HG03342 (cell line): ENCODE measurements at regions not wholly inside any gene's neighbourhood (a gene's known extent, or its start where the extent isn't known, plus 50 kb on each side); places are given as distances from the start of the nearest gene placed in this dataset.
"Not testable (repeated sequence)": the region's sequence is repeated elsewhere in the genome, so short reads cannot be mapped to it uniquely, and the experiment has no call there.

Source experiments
- ATAC-seq: cut with Tn5 transposase; IDR thresholded peaks from one replicate; pipeline ENCODE4 v1.9.1; 2021; ENCODE audit warnings: mild to moderate bottlenecking, moderate library complexity; ENCODE audit not compliant: unreplicated experiment

DNA sequence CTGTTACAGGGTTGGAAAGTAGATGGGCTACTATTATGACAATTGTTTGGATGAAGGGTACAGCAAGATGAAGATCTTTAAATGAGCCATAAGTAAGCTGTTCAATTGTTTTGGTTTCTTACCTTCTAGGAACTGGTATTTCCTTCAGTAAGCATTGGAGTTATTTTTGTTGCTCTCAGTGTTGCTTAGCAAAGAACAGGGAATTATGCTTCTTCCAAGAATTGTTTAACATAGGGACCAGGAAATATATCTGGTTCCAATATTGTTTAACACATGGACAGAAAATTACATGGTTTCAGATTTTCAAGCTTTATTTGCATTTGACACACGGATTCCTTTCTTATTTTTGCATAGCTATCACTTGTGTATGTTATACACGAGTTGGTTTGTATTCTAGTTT is 1999.0 kb downstream of the ARAP2 start:
- ATAC-seq = no peak

DNA sequence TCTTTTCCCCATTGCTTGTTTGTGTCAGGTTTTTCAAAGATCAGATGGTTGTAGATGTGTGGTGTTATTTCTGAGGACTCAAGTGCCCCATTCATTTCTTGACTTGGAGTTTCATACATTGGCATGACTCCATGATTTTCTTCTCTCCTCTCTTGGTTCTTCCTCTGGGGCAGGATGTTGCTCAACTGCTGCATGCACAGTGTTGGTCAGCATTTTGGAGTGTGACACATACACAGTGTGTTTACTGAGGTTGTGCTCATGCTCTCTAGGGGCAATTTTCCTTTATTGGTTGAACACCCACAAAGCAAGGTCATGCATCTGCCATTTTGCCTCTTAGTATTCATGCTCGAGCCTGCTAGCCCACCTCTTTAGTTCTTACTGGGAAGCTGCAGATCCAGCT is 1993.8 kb downstream of the ARAP2 start:
- no peak for ATAC-seq

DNA sequence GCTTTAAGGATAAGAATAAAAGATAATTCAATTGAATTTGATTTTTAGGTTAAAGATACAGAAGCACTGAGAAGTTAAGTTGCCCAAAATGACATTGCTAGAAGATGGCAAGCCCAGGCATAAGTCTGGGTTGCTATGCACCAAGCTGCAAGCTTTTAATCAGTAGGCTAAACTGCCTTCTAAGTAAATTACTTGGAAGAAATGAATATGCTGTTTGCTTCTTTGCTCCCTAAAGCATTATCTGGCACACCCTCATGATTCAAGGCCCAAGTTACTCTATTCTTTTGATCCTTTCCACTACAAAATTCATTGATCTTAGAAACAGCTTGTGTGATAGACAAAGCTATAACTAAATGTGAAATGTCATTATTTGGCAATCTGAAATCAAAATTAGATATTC is 1991.1 kb downstream of the ARAP2 start:
- ATAC-seq = no peak

DNA sequence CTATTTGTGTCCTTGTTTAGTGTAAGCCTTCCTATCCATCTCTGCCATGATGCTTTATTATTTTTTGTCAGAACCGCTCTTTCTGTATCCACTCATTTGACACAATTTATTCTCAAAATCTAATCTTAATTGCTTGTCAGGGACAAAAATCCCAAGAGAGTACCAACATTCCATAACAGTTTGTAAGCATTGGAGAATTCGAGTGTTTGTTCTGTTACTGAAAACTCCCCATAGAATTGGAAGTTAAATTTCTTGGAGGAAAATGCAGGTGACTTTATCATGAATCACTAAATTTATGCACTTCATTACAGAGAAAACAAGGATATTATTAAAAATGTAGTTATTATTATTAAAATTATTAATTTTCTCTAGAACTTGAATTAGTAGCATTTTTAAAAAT is 1986.1 kb downstream of the ARAP2 start:
- ATAC-seq = no peak

DNA sequence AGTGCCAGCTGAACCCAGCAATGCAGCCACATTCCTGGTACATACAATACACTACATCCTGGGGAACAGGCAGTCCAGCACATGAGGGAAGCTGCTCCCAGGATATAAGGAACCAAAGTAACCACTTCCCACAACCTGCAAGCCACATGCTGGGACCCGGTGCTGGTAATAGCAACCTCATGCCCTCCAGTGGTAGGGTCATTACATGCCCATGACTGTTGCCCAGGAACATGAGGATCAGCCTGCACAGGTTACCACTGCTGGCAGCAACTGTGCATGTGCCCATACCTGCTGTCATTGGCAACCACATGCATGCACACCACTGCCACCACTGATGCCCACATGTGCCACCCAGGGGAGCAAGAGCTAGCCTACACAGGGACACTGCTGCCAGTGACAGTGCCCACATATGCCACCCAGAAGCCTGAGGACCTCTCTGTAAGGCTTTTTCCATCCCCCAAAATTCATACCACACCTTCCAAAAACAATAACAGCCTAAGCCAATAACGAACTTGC is 1982.5 kb downstream of the ARAP2 start:
- ATAC-seq = no peak

DNA sequence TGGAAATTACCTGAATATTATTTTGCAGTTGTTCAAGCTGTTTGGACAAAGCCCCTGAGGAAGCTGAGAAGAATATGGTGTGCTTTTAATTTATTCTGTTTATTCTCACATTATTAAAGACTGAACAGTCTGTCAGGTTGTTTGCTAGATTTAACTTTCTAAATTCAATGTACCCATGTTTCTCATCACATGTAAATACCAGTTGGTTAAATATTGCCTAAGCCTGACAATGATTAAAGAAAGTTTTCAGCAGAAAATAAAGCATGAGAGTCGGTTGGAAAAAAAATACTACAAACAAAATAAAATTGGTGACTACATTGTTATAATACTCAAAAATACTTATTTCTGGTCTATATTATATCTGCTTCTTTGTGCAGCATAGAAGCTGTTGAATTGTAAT is 1974.7 kb downstream of the ARAP2 start:
- ATAC-seq = no peak

DNA sequence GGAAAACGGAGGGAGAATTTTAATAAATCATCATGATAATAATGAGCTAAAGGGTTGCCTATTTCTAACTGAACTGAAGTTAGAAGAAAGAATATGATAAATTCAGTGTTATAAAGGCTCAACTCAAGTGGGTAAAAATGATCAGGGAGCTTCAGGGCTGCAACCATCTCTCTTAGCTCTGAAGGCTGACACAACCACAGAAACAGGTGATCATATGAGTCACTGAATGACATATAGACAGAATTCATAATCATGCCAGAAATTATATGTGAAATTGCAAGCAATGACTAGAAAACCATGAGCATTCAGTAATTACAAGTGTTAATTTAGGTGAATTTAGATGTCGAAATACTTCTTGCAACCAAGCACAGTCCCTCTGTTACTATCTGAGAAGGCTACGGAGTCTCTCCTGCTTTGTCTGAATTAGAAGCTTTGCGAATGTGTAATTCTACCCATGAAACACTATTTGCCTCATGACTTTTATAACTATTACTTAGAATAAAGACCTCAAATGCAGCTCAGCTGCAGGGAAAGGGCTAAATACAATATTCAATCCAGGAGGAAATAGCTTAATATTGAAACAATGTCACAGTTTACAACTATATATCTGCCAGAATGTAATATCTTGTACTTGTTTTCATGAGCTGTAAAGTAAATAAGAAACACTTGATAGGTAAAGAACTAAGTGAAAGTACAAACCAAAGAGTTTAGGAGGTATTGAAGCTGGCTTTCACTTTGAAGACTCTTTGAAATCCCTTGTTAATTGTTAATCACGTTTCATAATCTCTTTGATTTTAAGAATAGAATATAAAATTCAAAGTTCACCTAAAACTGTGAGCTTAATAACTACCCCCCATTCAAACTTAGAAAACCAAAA is 1972.6 kb downstream of the ARAP2 start:
- ATAC-seq = no peak

DNA sequence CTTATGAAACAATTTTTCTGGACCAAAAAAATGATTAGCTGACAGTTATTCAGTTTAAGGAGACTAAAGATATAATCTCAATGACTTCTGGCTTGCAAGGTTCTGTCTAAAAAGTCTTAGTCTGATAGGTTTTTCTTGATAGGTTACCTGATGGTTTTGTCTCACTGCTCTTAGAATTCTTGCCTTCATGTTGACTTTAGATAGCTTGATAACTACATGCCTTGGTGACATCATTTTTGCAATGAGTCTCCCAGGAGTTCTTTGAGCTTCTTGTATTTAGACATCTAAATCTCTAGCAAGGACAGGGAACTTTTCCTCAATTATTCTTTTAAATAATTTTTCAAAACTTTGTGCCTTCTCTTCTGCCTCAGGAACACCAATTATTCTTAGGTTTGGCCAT is 1965.3 kb downstream of the ARAP2 start:
- ATAC-seq = no peak

DNA sequence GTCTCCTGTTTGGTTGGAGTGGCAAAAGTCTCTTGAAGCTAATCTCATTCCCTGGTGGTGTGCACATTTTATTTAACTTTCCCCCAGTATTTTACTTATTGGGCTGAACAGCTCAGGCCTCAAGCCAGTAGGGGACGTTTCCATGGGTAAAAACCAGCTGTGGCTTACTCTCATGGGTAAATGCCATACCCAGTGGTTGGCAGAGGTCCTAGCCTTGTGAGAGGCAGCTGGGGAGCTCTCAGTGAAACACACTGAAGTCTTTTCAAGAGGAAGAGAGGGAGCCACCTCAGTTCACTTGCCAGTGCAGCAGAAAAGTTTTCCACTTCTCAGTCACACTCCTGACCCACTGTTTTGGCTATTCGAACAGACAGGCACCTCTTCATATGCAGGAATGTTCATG is 1964.2 kb downstream of the ARAP2 start:
- ATAC-seq = no peak

DNA sequence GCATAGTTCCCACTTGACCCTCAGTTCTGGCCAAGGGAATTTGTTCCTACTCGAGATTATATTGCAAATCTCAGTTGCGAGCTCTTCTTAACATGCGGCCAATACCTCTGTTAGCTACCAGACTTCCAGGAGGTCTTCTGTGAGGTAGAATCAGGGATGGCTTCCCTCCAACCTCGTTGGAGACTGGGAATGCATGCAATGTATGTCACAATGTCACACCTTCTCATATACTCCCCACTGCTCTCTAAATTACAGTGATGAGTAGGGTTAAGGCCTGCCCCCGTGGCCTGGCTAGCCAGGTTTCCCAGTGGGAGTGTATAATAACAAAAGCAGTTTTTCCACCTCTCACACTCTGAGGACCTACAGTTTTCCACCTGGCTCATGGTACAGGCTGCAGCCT is 1962.5 kb downstream of the ARAP2 start:
- ATAC-seq = no peak

DNA sequence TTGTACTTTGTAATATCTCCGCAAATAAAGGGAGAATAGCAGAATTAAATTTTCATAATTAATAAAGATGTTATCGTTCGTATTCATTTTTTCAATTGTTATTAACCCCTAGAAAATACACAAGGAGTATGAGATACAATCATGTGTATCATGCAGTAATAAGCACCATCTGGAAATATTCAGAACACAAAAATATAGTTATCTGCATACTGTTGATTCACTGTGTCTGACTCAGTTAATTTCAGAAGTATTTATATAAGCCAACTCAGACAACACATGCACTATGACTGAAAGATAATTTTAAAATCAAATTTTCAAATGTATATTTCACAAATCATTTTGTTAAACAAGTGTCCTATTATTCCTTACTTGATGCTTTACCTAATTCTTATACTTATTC is 1954.8 kb downstream of the ARAP2 start:
- no peak for ATAC-seq

DNA sequence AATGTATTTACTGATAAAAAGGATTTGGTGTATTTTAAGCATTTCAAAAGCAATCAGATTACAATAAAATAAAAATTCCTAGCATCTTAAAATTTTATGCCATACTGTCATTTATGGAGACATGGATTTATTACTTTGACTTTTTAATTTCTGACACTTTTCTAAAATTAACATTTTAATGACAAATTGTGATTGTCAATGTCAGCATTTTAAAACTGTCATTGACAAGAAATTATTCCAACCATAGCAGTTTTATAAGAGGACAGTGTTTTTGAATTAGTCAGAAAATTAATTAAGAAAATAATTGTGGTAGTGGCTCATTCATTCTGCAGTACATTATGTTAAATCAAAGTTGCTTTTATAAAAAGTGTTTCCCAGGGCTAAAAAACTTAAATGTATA is 1954.4 kb downstream of the ARAP2 start:
- no peak for ATAC-seq

DNA sequence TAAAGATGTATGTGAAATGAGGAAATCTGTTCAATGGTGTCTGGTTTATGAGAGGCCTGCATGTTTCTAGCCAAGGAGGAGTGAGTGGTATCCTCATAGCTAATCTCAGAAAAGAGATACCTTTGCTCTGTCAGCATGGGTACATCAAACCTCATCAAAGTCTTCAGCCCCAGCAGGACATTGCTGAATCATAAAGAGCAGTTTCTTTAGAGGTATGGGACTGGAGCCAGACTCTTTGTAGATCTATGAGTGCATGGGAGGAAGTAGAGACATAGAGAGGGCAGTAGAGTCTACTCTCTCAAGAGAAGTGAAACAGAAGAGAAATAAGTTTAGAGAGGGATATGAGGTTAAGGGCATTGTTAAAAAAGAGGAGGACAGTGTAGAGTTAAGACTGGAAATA is 1950.9 kb downstream of the ARAP2 start:
- ATAC-seq = no peak

DNA sequence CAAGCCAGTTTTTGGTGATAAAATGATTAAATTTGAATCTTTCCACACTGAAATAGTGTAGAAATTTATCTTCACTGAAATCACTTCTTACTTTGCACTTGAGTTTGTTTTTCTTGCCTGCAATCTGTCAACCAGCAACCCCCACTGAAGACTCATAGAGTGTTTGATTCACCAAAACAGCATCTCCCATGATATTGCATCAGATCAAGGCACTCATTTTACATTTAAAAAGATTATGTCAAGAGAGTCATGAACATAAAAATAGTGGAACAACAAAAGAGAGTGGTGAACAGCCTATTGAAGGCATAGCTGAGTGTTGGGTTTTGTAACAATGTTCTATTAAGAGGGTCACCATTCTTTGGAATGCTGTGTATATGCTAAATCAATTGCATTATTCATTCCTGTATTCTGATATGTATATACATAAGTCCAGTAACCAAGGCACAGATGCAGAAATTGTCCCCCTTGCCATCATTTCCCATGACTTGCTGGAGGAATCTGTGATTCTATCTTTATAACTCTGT is 1934.9 kb downstream of the ARAP2 start:
- no peak for ATAC-seq

DNA sequence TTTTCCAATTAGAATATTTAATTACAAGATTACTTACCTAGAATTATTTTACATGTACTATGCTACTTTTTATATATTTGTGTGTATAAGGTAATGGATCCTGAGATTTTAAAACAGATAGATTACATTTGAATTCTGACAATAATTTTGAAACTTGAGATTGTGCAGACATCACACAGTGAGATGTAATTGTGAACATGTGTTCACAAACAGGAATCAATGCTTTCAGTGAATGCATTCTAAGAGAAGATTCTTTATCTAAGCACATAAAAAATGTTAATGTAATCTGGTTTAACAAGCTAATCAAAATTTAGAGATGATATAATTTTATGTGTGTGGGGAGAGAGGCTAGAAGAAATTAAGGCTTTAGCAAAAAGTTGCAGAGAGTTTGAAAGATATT is 1925.5 kb downstream of the ARAP2 start:
- ATAC-seq = no peak

DNA sequence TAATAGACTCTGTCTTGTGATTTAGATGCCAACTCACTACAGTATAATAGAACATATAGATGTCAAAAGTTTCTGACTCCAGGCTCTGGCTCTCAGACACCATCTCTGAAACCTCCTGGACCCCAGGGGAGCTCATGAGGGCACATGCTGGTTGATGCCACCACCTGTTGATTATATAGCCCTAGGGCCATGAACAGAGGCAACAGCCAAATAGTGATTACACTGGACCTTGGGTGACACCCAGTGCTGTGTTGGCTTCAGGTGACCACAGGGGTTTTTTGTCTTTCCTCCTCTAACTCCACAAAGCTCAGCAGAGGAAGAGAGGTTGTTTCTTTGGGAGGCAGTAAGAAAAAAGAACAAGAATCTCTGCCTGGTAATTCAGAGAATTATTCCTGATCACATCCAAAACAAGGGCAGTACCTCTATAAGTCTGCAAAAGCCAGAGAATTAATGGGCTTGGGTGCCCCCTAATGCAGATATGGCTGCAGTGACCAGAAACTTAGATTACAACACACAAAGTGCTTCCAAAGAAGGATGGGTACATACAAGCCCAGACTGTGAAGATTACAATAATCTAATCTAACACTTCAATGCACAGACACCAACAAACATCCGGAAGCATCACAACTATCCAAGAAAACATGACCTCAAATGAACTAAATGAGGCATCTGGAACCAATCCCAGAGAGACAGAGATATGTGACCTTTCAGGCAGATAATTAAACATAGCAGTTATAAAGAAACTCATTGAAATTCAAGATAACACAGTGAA is 1920.6 kb downstream of the ARAP2 start:
- no peak for ATAC-seq

DNA sequence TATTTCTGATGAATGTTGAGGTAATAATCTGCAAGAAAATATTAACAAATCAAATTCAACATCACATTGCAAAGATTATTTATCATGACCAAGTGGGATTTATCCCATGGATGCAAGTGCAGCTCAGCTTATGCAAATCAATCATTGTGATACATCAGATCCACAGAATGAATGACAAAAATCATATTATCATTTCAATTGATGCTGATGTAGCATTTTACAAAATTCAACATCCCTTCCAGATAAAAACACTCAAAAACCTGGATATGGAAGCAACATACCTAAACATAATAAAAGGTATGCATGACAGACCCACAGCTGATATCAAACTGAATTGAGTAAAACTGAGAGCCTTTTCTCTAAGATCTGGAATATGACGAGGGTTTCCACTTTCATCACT is 1915.4 kb downstream of the ARAP2 start:
- ATAC-seq = no peak

DNA sequence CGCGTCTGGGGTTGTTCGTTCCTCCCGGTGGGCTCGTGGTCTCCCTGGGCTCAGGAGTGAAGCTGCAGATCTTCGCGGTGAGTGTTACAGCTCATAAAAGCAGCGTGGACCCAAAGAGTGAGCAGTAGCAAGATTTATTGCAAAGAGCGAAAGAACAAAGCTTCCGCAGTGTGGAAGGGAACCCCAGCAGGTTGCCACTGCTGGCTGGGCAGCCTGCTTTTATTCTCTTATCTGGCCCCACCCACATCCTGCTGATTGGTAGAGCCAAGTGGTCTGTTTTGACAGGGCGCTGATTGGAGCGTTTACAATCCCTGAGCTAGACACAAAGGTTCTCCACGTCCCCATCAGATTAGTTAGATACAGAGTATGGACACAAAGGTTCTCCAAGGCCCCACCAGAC is 1909.2 kb downstream of the ARAP2 start:
- not testable (repeated sequence) for ATAC-seq

DNA sequence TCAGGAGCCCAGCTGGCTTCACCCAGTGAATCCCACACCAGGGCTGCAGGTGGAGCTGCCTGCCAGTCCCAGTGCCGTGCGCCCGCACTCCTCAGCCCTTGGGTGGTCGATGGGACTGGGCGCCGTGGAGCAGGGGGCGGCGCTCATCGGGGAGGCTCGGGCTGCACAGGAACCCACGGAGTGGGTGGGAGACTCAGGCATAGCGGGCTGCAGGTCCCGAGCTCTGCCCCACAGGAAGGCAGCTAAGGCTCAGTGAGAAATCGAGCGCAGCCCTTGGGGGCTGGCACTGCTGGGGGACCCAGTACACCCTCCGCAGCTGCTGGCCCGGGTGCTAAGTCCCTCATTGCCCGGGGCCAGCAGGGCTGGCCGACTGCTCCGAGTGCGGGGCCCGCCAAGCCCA is 1908.8 kb downstream of the ARAP2 start:
- ATAC-seq = not testable (repeated sequence)

DNA sequence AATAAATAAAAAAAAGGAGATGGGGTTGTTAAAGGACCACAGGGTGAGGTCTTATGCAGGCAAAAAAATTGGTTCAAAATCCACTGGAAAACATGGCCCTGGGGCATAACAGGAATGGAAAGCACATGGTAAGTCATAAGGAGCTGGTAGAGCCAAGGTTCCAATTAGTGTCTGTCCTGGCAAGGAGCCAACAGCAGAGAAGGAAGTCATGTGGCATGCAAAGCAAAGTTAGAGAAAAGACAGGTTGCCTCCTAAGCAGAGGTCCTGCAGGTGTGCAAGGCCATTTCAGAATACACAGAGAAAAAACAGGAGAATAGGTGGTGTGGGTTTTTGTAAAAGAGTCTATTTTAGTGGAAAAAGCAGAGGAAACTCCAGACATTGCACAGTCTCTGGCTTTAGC is 1881.7 kb downstream of the ARAP2 start:
- no peak for ATAC-seq

DNA sequence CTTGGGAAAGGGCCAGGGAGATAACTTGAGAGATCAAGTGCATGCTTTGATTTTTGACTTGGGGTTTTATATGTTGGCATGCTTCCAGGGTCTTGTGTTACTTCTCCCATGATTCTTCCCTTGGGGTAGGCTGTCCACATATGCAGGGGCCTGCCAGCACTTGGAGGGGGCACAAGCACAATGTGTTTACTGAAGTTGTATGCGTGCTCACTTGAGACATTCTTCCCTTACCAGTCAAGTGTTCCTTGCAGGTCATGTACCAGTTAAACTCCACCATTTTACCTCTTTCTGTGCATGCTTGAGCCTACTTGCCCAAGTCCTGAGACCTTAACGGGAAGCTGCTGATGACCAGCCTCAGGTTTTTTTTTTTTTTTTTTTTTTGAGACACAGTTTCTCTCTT is 1880.5 kb downstream of the ARAP2 start:
- ATAC-seq = no peak

DNA sequence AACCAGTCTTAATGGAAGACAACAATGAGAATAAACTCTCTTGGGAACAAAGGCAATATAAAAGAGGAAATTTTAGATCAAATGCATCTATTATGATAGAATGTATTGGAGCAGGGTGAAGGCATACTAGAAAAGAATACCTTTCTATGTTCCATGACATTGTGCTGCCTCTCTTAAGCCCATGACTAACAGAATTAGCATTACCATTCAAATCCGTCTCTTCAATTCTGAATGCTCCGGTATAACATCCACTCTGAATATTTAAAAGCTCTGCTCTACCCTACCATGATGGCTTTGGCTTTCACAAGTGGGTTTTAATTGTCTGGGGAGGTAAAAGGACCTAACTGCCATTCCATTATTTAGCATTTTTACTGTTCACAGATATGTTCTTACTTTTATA is 1878.4 kb downstream of the ARAP2 start:
- ATAC-seq = no peak
